A673 (cell line): ENCODE measurements at regions not wholly inside any gene's neighbourhood (a gene's known extent, or its start where the extent isn't known, plus 50 kb on each side); places are given as distances from the start of the nearest gene placed in this dataset.

ENCODE experiments used
- BruUV-seq: library from RNA; stranded (reverse); fragments of 400-500 nt; replicated peaks from 2 replicates; lab custom pipeline; 2021; lab: Mats Ljungman, UMichigan
- CTCF ChIA-PET: fragments of 300-600 bp; sonication (Branson Sonifier 250); formaldehyde crosslinking; loops from one replicate; lab custom pipeline; 2022; ENCODE audit warnings: antibody characterized with exemption; lab: Charles Lee
- POLR2A ChIA-PET: fragments of 300-600 bp; sonication (Branson Sonifier 250); formaldehyde crosslinking; loops from one replicate; lab custom pipeline; 2022; ENCODE audit warnings: antibody characterized with exemption; ENCODE audit not compliant: low non-redundant PET; lab: Charles Lee
- DNase-seq: peaks from one replicate; pipeline ENCODE4 v3.0.0-alpha.2; 2015; ENCODE audit warnings: low spot score
- H3K27ac ChIP-seq: fragments of 200-600 bp; sonication (generic); 2 replicates; pipeline ENCODE4 v1.5.1; 2016; ENCODE audit warnings: mixed run types, low read depth, mild to moderate bottlenecking, mixed read lengths, antibody characterized with exemption, low read length; ENCODE audit not compliant: poor library complexity, severe bottlenecking
- H3K27me3 ChIP-seq: fragments of 200-600 bp; sonication (generic); replicated peaks from 2 replicates; pipeline ENCODE4 v1.6.1; 2017; ENCODE audit warnings: mixed run types, low read depth, mild to moderate bottlenecking, mixed read lengths, antibody characterized with exemption, low read length; ENCODE audit not compliant: insufficient read depth, poor library complexity
- H3K36me3 ChIP-seq: fragments of 200-600 bp; sonication (generic); 2 replicates; pipeline ENCODE4 v1.6.1; 2016; ENCODE audit warnings: mixed run types, mild to moderate bottlenecking, mixed read lengths, antibody characterized with exemption, low read length; ENCODE audit not compliant: insufficient read depth, poor library complexity, severe bottlenecking
- H3K4me1 ChIP-seq: fragments of 200-600 bp; sonication (generic); 2 replicates; pipeline ENCODE4 v1.6.1; 2017; ENCODE audit warnings: mixed run types, mild to moderate bottlenecking, mixed read lengths, antibody characterized with exemption, low read length; ENCODE audit not compliant: insufficient read depth, poor library complexity, severe bottlenecking
- H3K4me3 ChIP-seq: fragments of 200-600 bp; sonication (generic); 2 replicates; pipeline ENCODE4 v1.5.1; 2016; ENCODE audit warnings: low read depth, mixed run types, mild to moderate bottlenecking, mixed read lengths, low read length; ENCODE audit not compliant: poor library complexity, severe bottlenecking
- H3K9me3 ChIP-seq: fragments of 200-600 bp; sonication (generic); 2 replicates; pipeline ENCODE4 v1.6.1; 2016; ENCODE audit warnings: mixed run types, low read depth, mild to moderate bottlenecking, mixed read lengths, antibody characterized with exemption, low read length; ENCODE audit not compliant: poor library complexity, severe bottlenecking
- EZH2 ChIP-seq: fragments of 200-600 bp; sonication (generic); IDR thresholded peaks from 2 replicates; pipeline ENCODE4 v1.6.1; 2017; ENCODE audit warnings: borderline replicate concordance, low read depth, mild to moderate bottlenecking, mixed read lengths, antibody characterized with exemption, low read length; ENCODE audit not compliant: poor library complexity, severe bottlenecking
- intact Hi-C: fragments of 100-400 bp; cut with micrococcal nuclease; formaldehyde crosslinking; loops from one replicate; pipeline ENCODE4 v1.10.0; 2022; ENCODE audit not compliant: unreplicated experiment
- TF ChIP-seq, protein P1 (sequence below): fragments of 300-800, 200-600 bp; sonication (generic); conservative IDR thresholded peaks from 2 replicates; pipeline ENCODE4 v1.5.1; 2017; ENCODE audit warnings: low read depth, mild to moderate bottlenecking, antibody characterized with exemption, low read length, moderate library complexity, mixed read lengths

- H3K27ac ChIP-seq, result no peak overlapping the region
- no peak overlapping the region for H3K4me3 ChIP-seq
- H3K27me3 ChIP-seq, result no peaks in the 10 kb centered on the region
- no peak for DNase-seq
- intact Hi-C loops, result no loop called here
- POLR2A ChIA-PET, result no interaction called here
- CTCF ChIA-PET, result no interaction called here
- no peak for TF ChIP-seq EZH2
- TF ChIP-seq, protein P1, sequence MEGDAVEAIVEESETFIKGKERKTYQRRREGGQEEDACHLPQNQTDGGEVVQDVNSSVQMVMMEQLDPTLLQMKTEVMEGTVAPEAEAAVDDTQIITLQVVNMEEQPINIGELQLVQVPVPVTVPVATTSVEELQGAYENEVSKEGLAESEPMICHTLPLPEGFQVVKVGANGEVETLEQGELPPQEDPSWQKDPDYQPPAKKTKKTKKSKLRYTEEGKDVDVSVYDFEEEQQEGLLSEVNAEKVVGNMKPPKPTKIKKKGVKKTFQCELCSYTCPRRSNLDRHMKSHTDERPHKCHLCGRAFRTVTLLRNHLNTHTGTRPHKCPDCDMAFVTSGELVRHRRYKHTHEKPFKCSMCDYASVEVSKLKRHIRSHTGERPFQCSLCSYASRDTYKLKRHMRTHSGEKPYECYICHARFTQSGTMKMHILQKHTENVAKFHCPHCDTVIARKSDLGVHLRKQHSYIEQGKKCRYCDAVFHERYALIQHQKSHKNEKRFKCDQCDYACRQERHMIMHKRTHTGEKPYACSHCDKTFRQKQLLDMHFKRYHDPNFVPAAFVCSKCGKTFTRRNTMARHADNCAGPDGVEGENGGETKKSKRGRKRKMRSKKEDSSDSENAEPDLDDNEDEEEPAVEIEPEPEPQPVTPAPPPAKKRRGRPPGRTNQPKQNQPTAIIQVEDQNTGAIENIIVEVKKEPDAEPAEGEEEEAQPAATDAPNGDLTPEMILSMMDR, result no peak
- no TSS peak for BruUV-seq
- H3K9me3 ChIP-seq, result no peaks in the 10 kb centered on the region
- H3K36me3 ChIP-seq, result no peaks in the 10 kb centered on the region
- H3K4me1 ChIP-seq, result no peaks in the 10 kb centered on the region
Measured at GRCh38 chr4:110821186-110821585, 198.3 kb upstream of the PITX2 start.

GRCh38 chr4:110823251-110823650 is 200.4 kb upstream of the PITX2 start:
- TF ChIP-seq EZH2, result no peak
- TF ChIP-seq, protein P1, result no peak
- peak; percentile 46 for DNase-seq
- H3K4me3 ChIP-seq, result no peak overlapping the region
- intact Hi-C loops, result no loop called here
- H3K9me3 ChIP-seq, result no peaks in the 10 kb centered on the region
- no peaks in the 10 kb centered on the region for H3K27me3 ChIP-seq
- no peaks in the 10 kb centered on the region for H3K4me1 ChIP-seq
- POLR2A ChIA-PET, result no interaction called here
- BruUV-seq, result no TSS peak
- H3K27ac ChIP-seq, result no peak overlapping the region
- H3K36me3 ChIP-seq, result no peaks in the 10 kb centered on the region
- CTCF ChIA-PET, result no interaction called here

DNA sequence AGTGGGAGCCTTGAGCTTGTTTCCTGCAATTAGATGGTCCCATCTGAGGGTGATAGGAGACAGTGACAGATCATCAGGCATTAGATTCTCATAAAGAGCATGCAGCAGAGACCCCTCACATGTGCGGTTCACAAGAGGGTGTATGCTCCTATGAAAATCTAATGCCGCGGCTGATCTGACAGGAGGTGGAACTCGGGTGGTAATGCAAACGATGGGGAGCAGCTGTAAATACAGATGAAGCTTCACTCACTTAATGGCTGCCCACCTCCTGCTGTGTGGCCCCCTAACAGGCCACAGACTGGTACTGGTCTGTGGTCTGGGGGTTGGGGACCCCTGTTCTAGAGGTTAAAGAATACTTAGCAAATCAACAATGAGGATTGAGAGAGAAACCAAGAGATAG is 201.5 kb upstream of the PITX2 start:
- ChIA-PET CTCF (no interaction called here), POLR2A (no interaction called here)
- no peaks in the 10 kb centered on the region for H3K36me3 ChIP-seq
- intact Hi-C loops, result no loop called here
- TF ChIP-seq, protein P1, result no peak
- no peak for TF ChIP-seq EZH2
- no peak for DNase-seq
- no peaks in the 10 kb centered on the region for H3K4me1 ChIP-seq
- no peak overlapping the region for H3K27ac ChIP-seq
- H3K27me3 ChIP-seq, result no peaks in the 10 kb centered on the region
- H3K4me3 ChIP-seq, result no peak overlapping the region
- H3K9me3 ChIP-seq, result no peaks in the 10 kb centered on the region
- no TSS peak for BruUV-seq
